Mucosa of descending colon (tissue), 3 donors: ENCODE measurements at regions not wholly inside any gene's neighbourhood (a gene's known extent, or its start where the extent isn't known, plus 50 kb on each side); places are given as distances from the start of the nearest gene placed in this dataset.
"Not testable (repeated sequence)": the region's sequence is repeated elsewhere in the genome, so short reads cannot be mapped to it uniquely, and the experiment has no call there.

Source experiments
- ATAC-seq: fragments of 200-7000 bp; cut with Tn5 transposase; one replicate; pipeline ENCODE4 v1.9.1; 2020; ENCODE audit warnings: mild to moderate bottlenecking, moderate library complexity
- DNase-seq, 3 donors: peaks; one replicate each; pipeline ENCODE4 v3.0.0-alpha.2; 2020
- H3K36me3 ChIP-seq: fragments of 200-600 bp; one replicate; pipeline ENCODE4 v1.8.0; 2021; ENCODE audit warnings: low read depth, mild to moderate bottlenecking
- H3K4me1 ChIP-seq: fragments of 200-600 bp; one replicate; pipeline ENCODE4 v1.8.0; 2021; ENCODE audit warnings: low read depth, mild to moderate bottlenecking
- H3K4me3 ChIP-seq: fragments of 200-600 bp; one replicate; pipeline ENCODE4 v1.8.0; 2021; ENCODE audit warnings: mild to moderate bottlenecking
- H3K9me3 ChIP-seq: fragments of 200-600 bp; one replicate; pipeline ENCODE4 v1.8.0; 2021; ENCODE audit warnings: mild to moderate bottlenecking
- intact Hi-C, 2 donors: fragments of 100-400 bp; cut with DNase I in 1 of 2; cut with micrococcal nuclease in 1 of 2; formaldehyde crosslinking; loops; one replicate each; pipeline versions ENCODE4 v1.11.0 to v1.11.1; 2022; cut with DNase I, micrococcal nuclease
- TF ChIP-seq, protein P1 (sequence below): fragments of 200-600 bp; IDR thresholded peaks from one replicate; pipeline ENCODE4 v1.8.0; 2022; ENCODE audit warnings: antibody characterized with exemption, mild to moderate bottlenecking
- donor health status: DM: no; HTN: no; CAD: no; lungs with moderate emphysema.
- donor health status: DM: no; HTN: no; CAD: no.
- donor health status: DM: no; HTN: yes; CAD: no.

DNA sequence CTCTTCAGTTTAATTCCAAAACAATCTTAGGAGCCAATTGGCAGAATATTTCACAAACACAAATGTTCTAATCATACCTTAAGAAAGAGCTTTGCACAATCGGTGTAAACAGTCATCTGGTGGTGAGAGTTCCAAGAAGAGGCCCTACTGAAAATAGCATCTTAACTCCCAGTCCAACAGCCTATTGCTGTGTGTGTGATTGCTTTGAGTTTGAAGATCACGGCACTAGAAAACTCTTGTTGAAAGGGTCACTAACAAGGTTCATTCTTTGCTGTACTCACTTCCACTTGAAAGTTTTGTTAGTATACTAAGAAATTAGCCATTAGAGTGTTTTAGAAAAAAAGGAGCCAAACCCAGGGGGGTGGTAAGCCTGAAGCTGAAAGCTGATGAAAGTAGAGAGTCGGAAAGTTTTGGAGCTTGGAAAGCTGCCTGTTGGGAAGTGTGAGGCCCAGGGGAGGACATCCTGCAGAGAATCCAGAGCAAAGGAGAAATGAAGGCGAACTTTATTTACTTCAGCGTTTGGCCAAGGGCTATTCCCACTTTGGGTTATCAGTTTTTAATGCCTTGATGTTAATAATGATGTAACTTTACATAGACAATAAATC lies 180.3 kb upstream of the GHR start:
- H3K4me3 ChIP-seq, result no peak overlapping the region
- intact Hi-C loops, result no loop called here
- no peak for ATAC-seq

DNA sequence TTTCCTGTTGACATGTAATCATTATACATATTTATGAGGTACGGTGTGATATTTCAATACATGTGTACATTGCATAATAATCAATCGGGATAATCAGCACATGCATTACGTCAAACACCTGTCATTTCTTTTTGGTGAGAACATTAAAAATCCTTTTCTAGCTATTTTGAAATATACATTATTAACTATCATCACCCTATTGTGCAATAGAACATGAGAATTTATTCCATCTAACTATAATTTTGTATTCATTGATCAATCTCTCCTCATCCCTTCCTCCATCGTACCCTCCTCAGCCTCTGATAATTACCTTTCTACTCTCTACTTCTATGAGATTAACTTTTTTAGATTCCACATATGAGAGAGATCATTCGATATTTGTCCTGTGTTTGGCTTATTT lies 170.9 kb upstream of the GHR start:
- intact Hi-C loops, result no loop called here
- Histone ChIP-seq H3K9me3 (no peaks in the 10 kb centered on the region), H3K36me3 (no peaks in the 10 kb centered on the region), H3K4me1 (no peaks in the 10 kb centered on the region), H3K4me3 (no peak overlapping the region)
- ATAC-seq, result no peak
- DNase-seq, result no peak
- TF ChIP-seq, protein P1, sequence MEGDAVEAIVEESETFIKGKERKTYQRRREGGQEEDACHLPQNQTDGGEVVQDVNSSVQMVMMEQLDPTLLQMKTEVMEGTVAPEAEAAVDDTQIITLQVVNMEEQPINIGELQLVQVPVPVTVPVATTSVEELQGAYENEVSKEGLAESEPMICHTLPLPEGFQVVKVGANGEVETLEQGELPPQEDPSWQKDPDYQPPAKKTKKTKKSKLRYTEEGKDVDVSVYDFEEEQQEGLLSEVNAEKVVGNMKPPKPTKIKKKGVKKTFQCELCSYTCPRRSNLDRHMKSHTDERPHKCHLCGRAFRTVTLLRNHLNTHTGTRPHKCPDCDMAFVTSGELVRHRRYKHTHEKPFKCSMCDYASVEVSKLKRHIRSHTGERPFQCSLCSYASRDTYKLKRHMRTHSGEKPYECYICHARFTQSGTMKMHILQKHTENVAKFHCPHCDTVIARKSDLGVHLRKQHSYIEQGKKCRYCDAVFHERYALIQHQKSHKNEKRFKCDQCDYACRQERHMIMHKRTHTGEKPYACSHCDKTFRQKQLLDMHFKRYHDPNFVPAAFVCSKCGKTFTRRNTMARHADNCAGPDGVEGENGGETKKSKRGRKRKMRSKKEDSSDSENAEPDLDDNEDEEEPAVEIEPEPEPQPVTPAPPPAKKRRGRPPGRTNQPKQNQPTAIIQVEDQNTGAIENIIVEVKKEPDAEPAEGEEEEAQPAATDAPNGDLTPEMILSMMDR, result no peak

More for the DNA sequence above, 180.3 kb upstream of the GHR start:
- DNase-seq, result no peak
- TF ChIP-seq, protein P1, result no peak
- H3K9me3 ChIP-seq, result no peaks in the 10 kb centered on the region
- no peaks in the 10 kb centered on the region for H3K36me3 ChIP-seq
- H3K4me1 ChIP-seq, result no peaks in the 10 kb centered on the region

GRCh38 chr5:42259914-42260313 lies 163.3 kb upstream of the GHR start:
- H3K9me3 ChIP-seq, ATAC-seq, H3K4me3 ChIP-seq, intact Hi-C loops, H3K36me3 ChIP-seq, H3K4me1 ChIP-seq: not testable (repeated sequence)
- DNase-seq, result peak in 1 of 3 donors; percentile 33

DNA sequence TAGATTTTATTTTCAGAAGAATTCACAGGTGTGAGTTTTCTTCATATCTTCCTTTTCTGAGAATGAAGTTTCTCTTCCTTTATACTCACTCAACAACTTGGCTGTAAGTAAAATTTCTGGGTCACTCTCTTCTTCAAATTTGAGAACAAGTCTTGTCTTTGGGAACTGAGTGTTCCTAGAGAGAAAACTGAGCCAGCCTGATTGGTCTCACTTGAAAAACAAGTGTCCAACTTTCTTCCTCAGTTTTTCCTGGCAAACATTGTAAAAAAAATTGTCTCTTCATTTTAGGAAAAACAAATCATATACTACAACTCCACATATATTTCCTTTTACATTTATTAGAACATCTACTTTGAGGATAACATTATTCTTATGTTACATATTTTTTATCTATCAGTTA lies 156.1 kb upstream of the GHR start:
- Histone ChIP-seq H3K4me3 (no peak overlapping the region), H3K36me3 (no peaks in the 10 kb centered on the region), H3K9me3 (no peaks in the 10 kb centered on the region), H3K4me1 (no peaks in the 10 kb centered on the region)
- ATAC-seq (no peak), DNase-seq (no peak)
- intact Hi-C loops, result no loop called here
- TF ChIP-seq, protein P1, result no peak

DNA sequence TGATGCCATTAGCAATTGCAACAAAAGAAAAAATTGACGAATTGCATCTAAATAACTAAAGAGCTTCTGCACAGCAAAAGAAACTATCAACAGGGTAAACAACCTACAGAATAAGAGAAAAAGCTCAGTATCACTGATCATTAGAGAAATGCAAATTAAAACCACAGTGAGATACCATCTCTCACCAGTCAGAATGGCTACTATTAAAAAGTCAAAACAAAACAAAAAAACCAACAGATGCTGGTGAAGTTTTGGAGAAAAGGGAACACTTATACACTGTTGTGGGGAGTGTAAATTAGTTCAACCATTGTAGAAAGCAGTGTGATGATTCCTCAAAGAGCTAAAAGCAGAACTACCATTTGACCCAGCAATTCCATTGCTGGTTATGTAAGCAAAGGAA lies 155.1 kb upstream of the GHR start:
- ATAC-seq, intact Hi-C loops: not testable (repeated sequence)

DNA sequence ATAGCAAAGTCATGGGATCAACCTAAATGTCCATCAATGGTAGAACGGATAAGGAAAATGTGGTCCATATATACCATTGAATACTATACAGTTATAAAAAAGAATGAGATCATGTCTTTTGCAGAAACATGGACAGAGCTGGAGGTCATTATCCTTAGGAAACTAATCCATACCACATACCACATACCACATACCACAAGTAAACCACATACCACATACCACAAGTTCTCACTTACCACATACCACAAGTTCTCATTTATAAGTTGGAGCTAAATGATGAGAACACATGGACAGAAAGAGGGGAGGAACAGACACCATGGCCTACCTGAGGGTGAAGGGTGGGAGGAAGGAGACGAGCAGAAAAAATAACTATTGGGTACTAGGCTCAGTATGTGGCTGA lies 154.6 kb upstream of the GHR start:
- DNase-seq, result no peak
- ATAC-seq, result no peak
- Histone ChIP-seq H3K4me3 (no peak overlapping the region), H3K9me3 (no peaks in the 10 kb centered on the region), H3K36me3 (no peaks in the 10 kb centered on the region), H3K4me1 (no peaks in the 10 kb centered on the region)
- intact Hi-C loops, result no loop called here
- TF ChIP-seq, protein P1, result no peak

More for the DNA sequence above, 155.1 kb upstream of the GHR start:
- H3K36me3 ChIP-seq, DNase-seq, H3K9me3 ChIP-seq, H3K4me3 ChIP-seq, H3K4me1 ChIP-seq: not testable (repeated sequence)

- Histone ChIP-seq H3K36me3 (no peaks in the 10 kb centered on the region), H3K9me3 (no peaks in the 10 kb centered on the region), H3K4me1 (no peaks in the 10 kb centered on the region), H3K4me3 (no peak overlapping the region)
- TF ChIP-seq, protein P1, result no peak
- ATAC-seq (no peak), DNase-seq (no peak)
- intact Hi-C loops, result no loop called here
These were observed 152.5 kb upstream of the GHR start for GRCh38 chr5:42270771-42271170.
